ENCODE measurements at regions not wholly inside any gene's neighbourhood (a gene's known extent, or its start where the extent isn't known, plus 50 kb on each side); places are given as distances from the start of the nearest gene placed in this dataset.

- Histone ChIP-seq H3K4me1 (no peaks in the 10 kb centered on the region), H3K4me3 (ENCODE audit: low read depth, low read length) (no peak overlapping the region), H3K9me3 (no peaks in the 10 kb centered on the region), H3K36me3 (no peaks in the 10 kb centered on the region), H3K27me3 (no peaks in the 10 kb centered on the region)
- no peak for TF ChIP-seq CTCF (IDR thresholded peaks at IDR 0.05; ENCODE audit: low read depth, low read length)
- DNase-seq: no peak
Observed at GRCh38 chr7:41574377-41574776, 128.5 kb downstream of the INHBA start.

- no peaks in the 10 kb centered on the region for H3K9me3 ChIP-seq
- H3K27me3 ChIP-seq: no peaks in the 10 kb centered on the region
- no peak overlapping the region for H3K4me3 ChIP-seq (ENCODE audit: low read depth, low read length)
- H3K36me3 ChIP-seq: no peaks in the 10 kb centered on the region
- no peak for TF ChIP-seq CTCF (IDR thresholded peaks at IDR 0.05; ENCODE audit: low read depth, low read length)
- H3K4me1 ChIP-seq: no peaks in the 10 kb centered on the region
- no peak for DNase-seq
Observed at GRCh38 chr7:41573862-41574261, 129.0 kb downstream of the INHBA start.

- no peaks in the 10 kb centered on the region for H3K27me3 ChIP-seq
- no peaks in the 10 kb centered on the region for H3K36me3 ChIP-seq
- no peaks in the 10 kb centered on the region for H3K4me1 ChIP-seq
- H3K9me3 ChIP-seq: no peaks in the 10 kb centered on the region
- no peak for TF ChIP-seq CTCF (IDR thresholded peaks at IDR 0.05; ENCODE audit: low read depth, low read length)
- no peak for DNase-seq
- H3K4me3 ChIP-seq (ENCODE audit: low read depth, low read length): no peak overlapping the region
Observed at GRCh38 chr7:41573443-41573842, 129.4 kb downstream of the INHBA start.

GRCh38 chr7:41573015-41573414 lies 129.9 kb downstream of the INHBA start:
- H3K4me1 ChIP-seq: no peaks in the 10 kb centered on the region
- H3K9me3 ChIP-seq: no peaks in the 10 kb centered on the region
- TF ChIP-seq CTCF (IDR thresholded peaks at IDR 0.05; ENCODE audit: low read depth, low read length): no peak
- no peaks in the 10 kb centered on the region for H3K36me3 ChIP-seq
- DNase-seq: no peak
- H3K4me3 ChIP-seq (ENCODE audit: low read depth, low read length): no peak overlapping the region
- no peaks in the 10 kb centered on the region for H3K27me3 ChIP-seq

GRCh38 chr7:41571573-41571972 lies 131.3 kb downstream of the INHBA start:
- H3K4me1 ChIP-seq: no peaks in the 10 kb centered on the region

GRCh38 chr7:41570766-41571165 lies 132.1 kb downstream of the INHBA start:
- H3K4me1 ChIP-seq: no peaks in the 10 kb centered on the region
- TF ChIP-seq CTCF (IDR thresholded peaks at IDR 0.05; ENCODE audit: low read depth, low read length): no peak
- H3K9me3 ChIP-seq: no peaks in the 10 kb centered on the region
- no peaks in the 10 kb centered on the region for H3K36me3 ChIP-seq
- H3K4me3 ChIP-seq (ENCODE audit: low read depth, low read length): no peak overlapping the region
- H3K27me3 ChIP-seq: no peaks in the 10 kb centered on the region
- DNase-seq: no peak

More at GRCh38 chr7:41571573-41571972, 131.3 kb downstream of the INHBA start:
- DNase-seq: no peak
- H3K27me3 ChIP-seq: no peaks in the 10 kb centered on the region
- H3K9me3 ChIP-seq: no peaks in the 10 kb centered on the region
- TF ChIP-seq CTCF (IDR thresholded peaks at IDR 0.05; ENCODE audit: low read depth, low read length): no peak
- H3K36me3 ChIP-seq: no peaks in the 10 kb centered on the region
- no peak overlapping the region for H3K4me3 ChIP-seq (ENCODE audit: low read depth, low read length)
